Upper lobe of left lung (tissue), 4 donors: ENCODE measurements at regions not wholly inside any gene's neighbourhood (a gene's known extent, or its start where the extent isn't known, plus 50 kb on each side); places are given as distances from the start of the nearest gene placed in this dataset.

Experiments used
- CTCF ChIP-seq, 6 experiments: fragments of 450-650 bp in 4 of 6; fragments of 200-600 bp in 2 of 6; sonication (generic) in 2 of 6; IDR thresholded peaks; one replicate each; pipeline ENCODE4 v1.5.1; 2016 to 2019; ENCODE audit warnings: antibody characterized with exemption in 6 of 6
- EP300 ChIP-seq, 4 donors: sonication (generic); formaldehyde crosslinking; IDR thresholded peaks; one replicate each; pipeline ENCODE4 v1.5.1; 2017; ENCODE audit warnings: antibody characterized with exemption in 4 of 4, control low read depth in 2 of 4
- POLR2A ChIP-seq, 4 donors: fragments of 450-650 bp; IDR thresholded peaks; one replicate each; pipeline ENCODE4 v1.5.1; 2016 to 2017; ENCODE audit warnings: antibody characterized with exemption in 4 of 4, mild to moderate bottlenecking in 2 of 4
- POLR2AphosphoS5 ChIP-seq, 2 donors: sonication (generic); formaldehyde crosslinking; IDR thresholded peaks; one replicate each; pipeline ENCODE4 v1.5.1; 2017; ENCODE audit warnings: antibody characterized with exemption in 2 of 2

GRCh38 chr4:107299646-107300045 lies 263.5 kb upstream of the DKK2 start:
- no peak for TF ChIP-seq POLR2A (IDR thresholded peaks at IDR 0.05)
- TF ChIP-seq CTCF (IDR thresholded peaks at IDR 0.05): no peak
- TF ChIP-seq EP300 (IDR thresholded peaks at IDR 0.05): no peak
- TF ChIP-seq POLR2AphosphoS5 (IDR thresholded peaks at IDR 0.05): no peak
